ENCODE measurements at regions not wholly inside any gene's neighbourhood (a gene's known extent, or its start where the extent isn't known, plus 50 kb on each side); places are given as distances from the start of the nearest gene placed in this dataset.

GRCh38 chr2:150601280-150602038, 114.0 kb upstream of the RND3 start:
- TF ChIP-seq CTCF (conservative IDR thresholded peaks at IDR 0.05) (no peak), ZFX (IDR thresholded peaks at IDR 0.05) (no peak)
